MCF 10A (cell line): ENCODE measurements at regions not wholly inside any gene's neighbourhood (a gene's known extent, or its start where the extent isn't known, plus 50 kb on each side); places are given as distances from the start of the nearest gene placed in this dataset.

Experiments
- BruUV-seq: library from RNA; stranded (reverse); fragments of 400-500 nt; replicated peaks from 2 replicates; lab custom pipeline; 2021; lab: Mats Ljungman, UMichigan
- CTCF ChIA-PET: fragments of 300-600 bp; sonication (Branson Sonifier 250); formaldehyde crosslinking; extraction: SDS; loops from one replicate; lab custom pipeline; 2021; ENCODE audit warnings: antibody characterized with exemption, inconsistent platforms; lab: Yijun Ruan, JAX
- POLR2A ChIA-PET: fragments of 300-600, 350-650 bp; sonication (Branson Sonifier 250); formaldehyde crosslinking; extraction: SDS; loops from one replicate; lab custom pipeline; 2020; ENCODE audit warnings: antibody characterized with exemption, inconsistent platforms; lab: Yijun Ruan, JAX
- DNase-seq: peaks from one replicate; pipeline ENCODE4 v3.0.0-alpha.2; 2018; ENCODE audit not compliant: unreplicated experiment
- H3K27ac Mint-ChIP-seq: one replicate; pipeline ENCODE4 v1.8.0; 2022; ENCODE audit warnings: mild to moderate bottlenecking, low read depth, mixed read lengths; ENCODE audit not compliant: unreplicated experiment
- H3K27me3 Mint-ChIP-seq: one replicate; pipeline ENCODE4 v1.8.0; 2022; ENCODE audit warnings: mixed read lengths; ENCODE audit not compliant: insufficient read depth, unreplicated experiment
- H3K36me3 Mint-ChIP-seq: one replicate; pipeline ENCODE4 v1.8.0; 2022; ENCODE audit warnings: mild to moderate bottlenecking, moderate library complexity, mixed read lengths; ENCODE audit not compliant: insufficient read depth, unreplicated experiment
- H3K4me1 Mint-ChIP-seq: one replicate; pipeline ENCODE4 v1.8.0; 2022; ENCODE audit warnings: mixed read lengths; ENCODE audit not compliant: insufficient read depth, unreplicated experiment
- H3K4me3 Mint-ChIP-seq: one replicate; pipeline ENCODE4 v1.8.0; 2022; ENCODE audit warnings: mild to moderate bottlenecking, moderate library complexity, mixed read lengths; ENCODE audit not compliant: unreplicated experiment
- H3K9me3 Mint-ChIP-seq: one replicate; pipeline ENCODE4 v1.8.0; 2022; ENCODE audit warnings: mixed read lengths; ENCODE audit not compliant: unreplicated experiment
- intact Hi-C: fragments of 100-400 bp; cut with micrococcal nuclease; formaldehyde crosslinking; loops from 2 replicates; pipeline ENCODE4 v1.14.1; 2022
- TF ChIP-seq, protein P1 (sequence below): fragments of 200-600 bp; IDR thresholded peaks from one replicate; pipeline ENCODE4 v1.8.0; 2022; ENCODE audit warnings: antibody characterized with exemption, mild to moderate bottlenecking; ENCODE audit not compliant: unreplicated experiment

DNA sequence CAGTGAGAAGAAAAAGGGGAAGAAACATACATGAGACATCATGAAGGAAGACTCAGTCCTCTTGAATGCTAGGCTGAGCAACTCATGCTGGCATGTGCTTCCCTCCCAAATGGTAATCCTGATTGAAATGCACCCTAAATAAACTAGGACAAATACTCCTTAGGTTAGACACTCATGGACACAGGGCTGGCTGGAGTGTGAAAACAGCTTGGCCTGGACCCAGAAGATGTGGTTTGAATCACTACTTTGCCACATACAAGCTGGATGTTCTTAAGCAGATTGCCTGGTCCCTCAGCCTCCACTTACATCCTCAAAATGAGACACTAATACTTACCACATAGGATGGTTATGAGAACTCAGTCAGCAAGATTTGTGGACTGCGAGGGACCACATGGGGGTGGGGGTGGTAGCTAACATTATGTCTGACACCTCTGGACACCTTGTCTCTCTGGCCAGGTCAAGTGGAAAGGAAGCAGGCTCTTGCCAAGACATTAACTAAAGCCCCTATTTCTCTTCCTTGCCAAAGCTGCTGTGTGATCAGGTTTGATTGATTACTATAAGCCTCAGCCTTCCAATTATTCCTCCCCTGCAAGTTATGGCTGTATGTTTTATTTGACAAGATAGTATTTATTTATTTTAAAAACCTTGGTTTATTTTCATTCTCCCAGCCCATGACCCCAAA lies 138.9 kb upstream of the SLC7A14 start:
- BruUV-seq: no TSS peak
- H3K4me3 Mint-ChIP-seq: no peak overlapping the region
- no peaks in the 10 kb centered on the region for H3K36me3 Mint-ChIP-seq
- H3K27ac Mint-ChIP-seq: peak overlapping the region; percentile 55
- intact Hi-C loops: loop anchor here (5.0 kb wide), 1 partner anchor 32 kb away; no protein-coding TSS in a partner anchor
- TF ChIP-seq, protein P1, sequence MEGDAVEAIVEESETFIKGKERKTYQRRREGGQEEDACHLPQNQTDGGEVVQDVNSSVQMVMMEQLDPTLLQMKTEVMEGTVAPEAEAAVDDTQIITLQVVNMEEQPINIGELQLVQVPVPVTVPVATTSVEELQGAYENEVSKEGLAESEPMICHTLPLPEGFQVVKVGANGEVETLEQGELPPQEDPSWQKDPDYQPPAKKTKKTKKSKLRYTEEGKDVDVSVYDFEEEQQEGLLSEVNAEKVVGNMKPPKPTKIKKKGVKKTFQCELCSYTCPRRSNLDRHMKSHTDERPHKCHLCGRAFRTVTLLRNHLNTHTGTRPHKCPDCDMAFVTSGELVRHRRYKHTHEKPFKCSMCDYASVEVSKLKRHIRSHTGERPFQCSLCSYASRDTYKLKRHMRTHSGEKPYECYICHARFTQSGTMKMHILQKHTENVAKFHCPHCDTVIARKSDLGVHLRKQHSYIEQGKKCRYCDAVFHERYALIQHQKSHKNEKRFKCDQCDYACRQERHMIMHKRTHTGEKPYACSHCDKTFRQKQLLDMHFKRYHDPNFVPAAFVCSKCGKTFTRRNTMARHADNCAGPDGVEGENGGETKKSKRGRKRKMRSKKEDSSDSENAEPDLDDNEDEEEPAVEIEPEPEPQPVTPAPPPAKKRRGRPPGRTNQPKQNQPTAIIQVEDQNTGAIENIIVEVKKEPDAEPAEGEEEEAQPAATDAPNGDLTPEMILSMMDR: no peak
- no peaks in the 10 kb centered on the region for H3K27me3 Mint-ChIP-seq
- peak; percentile 39 for DNase-seq
- peaks cover 17% of the 10 kb centered on the region for H3K4me1 Mint-ChIP-seq
- H3K9me3 Mint-ChIP-seq: no peaks in the 10 kb centered on the region
- ChIA-PET POLR2A (interaction anchor here (0.7 to 1.5 kb wide), 6 partner anchors 12 to 1499 kb away, joined by 3 to 4 read pairs (median 3); no protein-coding TSS in a partner anchor), CTCF (interaction anchor here (0.6 to 3.6 kb wide), 5 partner anchors 15 to 311 kb away, joined by 3 to 32 read pairs (median 5); no protein-coding TSS in a partner anchor)

GRCh38 chr3:170723241-170723640 lies 137.4 kb upstream of the SLC7A14 start:
- H3K36me3 Mint-ChIP-seq: no peaks in the 10 kb centered on the region
- ChIA-PET POLR2A (interaction anchor here (0.9 to 1.1 kb wide), 2 partner anchors 15 to 85 kb away, joined by 3 read pairs; no protein-coding TSS in a partner anchor), CTCF (interaction anchor here (0.6 to 3.6 kb wide), 4 partner anchors 16 to 547 kb away, joined by 3 to 32 read pairs (median 4); no protein-coding TSS in a partner anchor)
- BruUV-seq: no TSS peak
- H3K4me3 Mint-ChIP-seq: no peak overlapping the region
- no peak for DNase-seq
- no peaks in the 10 kb centered on the region for H3K27me3 Mint-ChIP-seq
- intact Hi-C loops: no loop called here
- no peaks in the 10 kb centered on the region for H3K9me3 Mint-ChIP-seq
- TF ChIP-seq, protein P1: no peak
- H3K27ac Mint-ChIP-seq: no peak overlapping the region
- peaks cover 17% of the 10 kb centered on the region for H3K4me1 Mint-ChIP-seq

DNA sequence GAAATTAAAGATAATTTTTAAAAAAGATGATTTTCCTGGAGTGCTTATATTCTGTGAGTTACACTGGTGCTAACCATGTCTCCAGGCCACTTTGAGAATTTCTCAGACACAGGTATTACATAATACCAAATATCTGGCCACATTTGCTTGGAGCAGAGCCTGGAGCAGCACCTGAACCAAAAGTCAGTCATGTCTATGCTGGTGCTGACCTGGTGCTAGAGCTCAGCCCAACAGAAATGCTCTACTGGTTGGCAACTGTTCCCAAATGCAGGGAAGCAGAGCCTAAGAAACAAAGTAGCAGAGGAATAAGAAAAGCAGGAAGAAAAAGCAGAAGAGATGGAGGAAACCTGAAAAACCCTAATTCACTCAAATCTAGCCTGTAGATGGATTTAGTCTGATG lies 135.7 kb upstream of the SLC7A14 start:
- H3K9me3 Mint-ChIP-seq: no peaks in the 10 kb centered on the region

DNA sequence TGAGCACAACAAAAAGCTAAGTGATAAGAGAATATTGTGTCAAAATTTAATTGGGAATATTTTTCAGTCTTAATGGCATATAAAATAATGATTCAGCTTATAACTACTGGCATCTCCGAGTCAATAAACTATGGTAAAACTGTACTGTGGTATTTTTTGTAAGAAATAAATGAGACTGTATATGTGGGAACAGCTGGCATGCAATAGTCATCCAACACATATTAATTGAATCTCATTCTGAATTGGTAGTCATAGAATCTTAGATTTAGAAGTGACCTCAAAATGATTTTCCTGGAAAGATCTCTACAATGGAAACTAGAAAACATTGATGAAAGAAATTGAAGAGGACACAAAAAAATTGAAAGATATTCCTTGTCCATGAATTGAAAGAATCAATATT lies 133.4 kb upstream of the SLC7A14 start:
- Mint-ChIP-seq H3K27ac (no peak overlapping the region), H3K4me3 (no peak overlapping the region), H3K4me1 (peaks cover 28% of the 10 kb centered on the region), H3K9me3 (no peaks in the 10 kb centered on the region), H3K36me3 (no peaks in the 10 kb centered on the region), H3K27me3 (no peaks in the 10 kb centered on the region)
- intact Hi-C loops: no loop called here
- ChIA-PET CTCF (interaction anchor here (0.8 to 1.8 kb wide), 2 partner anchors 92 to 305 kb away, joined by 3 to 5 read pairs; no protein-coding TSS in a partner anchor), POLR2A (no interaction called here)
- TF ChIP-seq, protein P1: no peak
- no TSS peak for BruUV-seq
- DNase-seq: no peak

More for the DNA sequence above, 135.7 kb upstream of the SLC7A14 start:
- no peaks in the 10 kb centered on the region for H3K36me3 Mint-ChIP-seq
- ChIA-PET POLR2A (no interaction called here), CTCF (interaction anchor here (0.6 to 1.3 kb wide), 2 partner anchors 88 to 846 kb away, joined by 3 to 4 read pairs; no protein-coding TSS in a partner anchor)
- intact Hi-C loops: no loop called here
- no TSS peak for BruUV-seq
- peaks cover 32% of the 10 kb centered on the region for H3K4me1 Mint-ChIP-seq
- TF ChIP-seq, protein P1: no peak
- DNase-seq: peak; percentile 44
- no peak overlapping the region for H3K4me3 Mint-ChIP-seq
- H3K27ac Mint-ChIP-seq: no peak overlapping the region
- no peaks in the 10 kb centered on the region for H3K27me3 Mint-ChIP-seq
